ENCODE measurements at regions not wholly inside any gene's neighbourhood (a gene's known extent, or its start where the extent isn't known, plus 50 kb on each side); places are given as distances from the start of the nearest gene placed in this dataset.

- DNase-seq (ENCODE audit: low read depth), result no peak
Measured at GRCh38 chr5:2334719-2335118, 416.8 kb downstream of the IRX2 start.

GRCh38 chr5:2333291-2333690 is 418.2 kb downstream of the IRX2 start:
- no peak for DNase-seq (ENCODE audit: low read depth)

GRCh38 chr5:2332521-2332920 is 419.0 kb downstream of the IRX2 start:
- DNase-seq (ENCODE audit: low read depth), result no peak

- no peak for DNase-seq (ENCODE audit: low read depth)
Measured at GRCh38 chr5:2330325-2331130, 420.9 kb downstream of the IRX2 start.

GRCh38 chr5:2329741-2330140 is 421.7 kb downstream of the IRX2 start:
- no peak for DNase-seq (ENCODE audit: low read depth)

GRCh38 chr5:2326601-2327000 is 424.9 kb downstream of the IRX2 start:
- DNase-seq (ENCODE audit: low read depth), result no peak

- DNase-seq (ENCODE audit: low read depth), result no peak
Measured at GRCh38 chr5:2324788-2325187, 426.7 kb downstream of the IRX2 start.

GRCh38 chr5:2320611-2321010 is 430.9 kb downstream of the IRX2 start:
- no peak for DNase-seq (ENCODE audit: low read depth)

GRCh38 chr5:2317540-2317939 is 433.9 kb downstream of the IRX2 start:
- DNase-seq (ENCODE audit: low read depth), result no peak

- DNase-seq (ENCODE audit: low read depth), result no peak
Measured at GRCh38 chr5:2311851-2312250, 429.1 kb upstream of the IRX4 start.

GRCh38 chr5:2310946-2311345 is 428.2 kb upstream of the IRX4 start:
- DNase-seq (ENCODE audit: low read depth), result no peak

GRCh38 chr5:2307631-2308030 is 424.9 kb upstream of the IRX4 start:
- no peak for DNase-seq (ENCODE audit: low read depth)

- DNase-seq (ENCODE audit: low read depth), result no peak
Measured at GRCh38 chr5:2306711-2307110, 424.0 kb upstream of the IRX4 start.

- DNase-seq (ENCODE audit: low read depth), result no peak
Measured at GRCh38 chr5:2303431-2304100, 420.8 kb upstream of the IRX4 start.

- DNase-seq (ENCODE audit: low read depth), result no peak
Measured at GRCh38 chr5:2302169-2302568, 419.4 kb upstream of the IRX4 start.

GRCh38 chr5:2300861-2301574 is 418.3 kb upstream of the IRX4 start:
- DNase-seq (ENCODE audit: low read depth), result no peak

- DNase-seq (ENCODE audit: low read depth), result no peak
Measured at GRCh38 chr5:2300421-2300820, 417.7 kb upstream of the IRX4 start.

GRCh38 chr5:2299388-2300220 is 416.9 kb upstream of the IRX4 start:
- no peak for DNase-seq (ENCODE audit: low read depth)

GRCh38 chr5:2298781-2299180 is 416.1 kb upstream of the IRX4 start:
- no peak for DNase-seq (ENCODE audit: low read depth)

GRCh38 chr5:2297991-2298390 is 415.3 kb upstream of the IRX4 start:
- no peak for DNase-seq (ENCODE audit: low read depth)

GRCh38 chr5:2295476-2295875 is 412.8 kb upstream of the IRX4 start:
- DNase-seq (ENCODE audit: low read depth), result no peak

GRCh38 chr5:2293906-2294305 is 411.2 kb upstream of the IRX4 start:
- no peak for DNase-seq (ENCODE audit: low read depth)

Measured in fibroblast of the conjunctiva (primary cell).